ENCODE measurements at regions not wholly inside any gene's neighbourhood (a gene's known extent, or its start where the extent isn't known, plus 50 kb on each side); places are given as distances from the start of the nearest gene placed in this dataset.
"Not testable (repeated sequence)": the region's sequence is repeated elsewhere in the genome, so short reads cannot be mapped to it uniquely, and the experiment has no call there.

DNA sequence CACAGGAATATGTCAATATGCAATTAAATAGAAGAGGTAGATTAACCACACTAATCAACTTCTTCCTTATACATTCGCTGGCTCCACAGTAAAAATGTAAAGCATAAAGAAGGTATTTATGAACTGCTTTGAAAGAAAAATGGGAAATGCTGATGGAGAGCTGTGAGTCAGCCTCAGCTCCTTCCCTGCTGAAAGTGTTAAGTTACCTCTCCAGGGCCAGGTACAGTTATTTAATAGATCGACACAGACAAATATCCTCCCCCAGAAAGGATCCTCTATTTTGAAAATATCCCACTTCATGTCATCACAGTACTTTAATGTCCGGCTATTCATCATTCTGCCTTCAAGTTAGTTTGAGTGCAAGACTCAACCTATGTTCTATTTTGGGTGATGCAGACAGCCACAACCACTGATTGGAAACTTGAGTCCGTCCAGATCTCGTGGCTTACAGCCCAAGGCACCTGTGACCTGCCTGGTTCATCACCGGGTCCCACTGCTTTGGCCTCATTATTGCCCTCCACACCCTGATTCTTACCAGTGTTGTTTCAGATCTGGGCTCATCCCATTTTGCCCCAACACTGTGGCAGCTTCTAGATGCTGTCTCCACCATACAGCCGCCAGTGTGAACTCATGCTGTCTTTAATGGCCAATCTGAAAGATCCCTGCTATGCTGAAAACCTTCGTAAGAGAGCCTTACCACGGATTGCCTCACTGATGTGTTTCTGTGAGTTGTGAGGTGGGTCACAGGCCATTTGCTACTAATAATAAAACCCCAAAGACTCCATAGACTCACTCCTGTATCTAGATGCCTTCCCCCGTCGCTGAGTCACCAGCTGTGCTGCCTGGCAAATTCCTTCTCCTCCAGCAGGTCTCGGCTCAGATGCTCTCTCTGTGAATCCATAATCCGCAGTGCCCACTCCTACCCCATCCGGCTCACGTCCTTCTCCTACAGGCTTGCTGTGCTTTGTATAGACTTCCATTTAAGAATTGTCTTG, 56.2 kb upstream of the DDAH1 start:
- DNase-seq (ENCODE audit: low read depth): peak; percentile 89

DNA sequence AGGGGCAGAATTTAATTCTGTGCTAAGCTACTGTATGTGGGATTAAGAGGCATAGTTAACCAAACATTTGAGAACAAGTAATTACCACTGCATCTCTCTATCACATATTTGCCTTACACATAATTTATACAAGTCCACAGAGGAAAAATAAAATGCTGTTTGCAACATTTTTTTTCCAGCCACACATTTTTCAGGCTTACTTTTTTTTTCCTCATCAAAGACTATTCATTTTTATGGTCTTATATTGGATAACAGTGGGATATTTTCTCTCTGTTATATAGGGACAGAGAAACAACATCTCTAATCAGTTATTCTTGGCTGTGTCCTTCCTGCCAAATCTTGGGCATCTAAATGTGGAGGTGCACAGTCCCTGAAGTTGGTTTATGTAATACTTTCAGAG, 57.5 kb upstream of the DDAH1 start:
- DNase-seq (ENCODE audit: low read depth): not testable (repeated sequence)

DNA sequence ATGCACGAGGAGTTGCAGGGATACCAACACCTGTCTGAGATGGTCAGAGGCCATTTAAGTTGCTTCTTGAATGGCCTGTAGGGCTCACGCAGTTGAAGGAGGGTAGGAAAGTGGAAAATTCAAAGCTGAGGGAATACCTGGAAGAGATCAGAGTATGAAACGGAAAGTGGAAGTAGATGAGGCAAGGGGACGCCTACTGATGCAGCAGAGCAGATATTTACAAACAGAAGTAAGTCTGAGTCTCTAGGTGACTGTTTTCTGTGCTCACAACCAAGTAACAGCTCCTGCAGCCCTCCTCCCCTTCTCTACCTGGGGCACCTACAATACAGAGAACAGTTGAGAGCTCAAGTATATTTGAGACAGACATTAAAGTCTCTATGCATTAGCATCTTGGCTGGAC, 57.5 kb upstream of the CCN1 start:
- DNase-seq (ENCODE audit: low read depth): not testable (repeated sequence)

DNA sequence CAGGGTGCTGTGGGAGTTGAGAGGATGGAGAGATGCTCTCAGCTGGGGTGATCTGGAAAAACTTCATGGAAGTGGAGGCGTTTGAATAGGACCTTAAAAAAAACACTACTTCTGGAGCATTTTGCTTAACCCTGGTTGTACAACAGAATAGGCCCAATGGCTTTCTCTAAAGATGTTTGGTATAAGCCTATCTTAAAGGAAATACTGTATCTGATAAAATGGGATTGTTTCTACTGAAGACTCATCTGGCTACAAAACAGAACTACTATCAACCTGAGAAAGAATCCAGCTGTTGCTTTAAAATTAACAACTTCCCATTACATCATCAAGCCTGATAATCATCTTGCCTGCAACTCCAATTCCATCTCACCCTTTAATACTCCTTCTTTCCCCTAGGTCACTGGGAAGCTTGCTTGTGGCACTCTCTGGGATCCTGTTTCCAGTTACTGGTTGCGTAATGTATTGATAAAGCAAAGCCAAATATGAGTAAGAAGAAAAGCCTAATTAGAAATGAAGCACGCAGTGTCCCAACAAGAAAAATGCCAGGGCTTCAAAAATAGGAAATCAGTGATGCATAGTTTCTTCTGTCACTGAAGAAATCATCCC, 56.2 kb upstream of the CCN1 start:
- DNase-seq (ENCODE audit: low read depth): peak; percentile 35

DNA sequence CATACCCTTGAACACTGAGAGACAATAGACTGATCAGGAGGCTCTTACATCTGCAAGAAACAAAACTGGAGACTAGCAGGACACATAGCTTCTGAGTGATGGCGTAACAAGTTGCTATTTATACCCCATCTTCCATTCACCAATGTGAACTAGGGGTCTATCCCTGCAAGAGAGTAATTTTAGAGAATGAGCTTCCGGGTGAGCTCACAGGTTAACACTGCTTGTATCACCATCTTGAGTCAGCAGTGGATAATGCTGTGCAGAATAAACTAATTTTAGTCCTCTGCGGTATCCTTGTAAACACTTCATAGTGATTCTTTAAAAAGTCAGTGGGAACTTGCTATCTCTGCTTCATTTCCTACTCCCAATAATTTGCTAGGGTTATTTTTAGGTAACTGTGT, 55.0 kb upstream of the CCN1 start:
- peak; percentile 26 for DNase-seq (ENCODE audit: low read depth)

DNA sequence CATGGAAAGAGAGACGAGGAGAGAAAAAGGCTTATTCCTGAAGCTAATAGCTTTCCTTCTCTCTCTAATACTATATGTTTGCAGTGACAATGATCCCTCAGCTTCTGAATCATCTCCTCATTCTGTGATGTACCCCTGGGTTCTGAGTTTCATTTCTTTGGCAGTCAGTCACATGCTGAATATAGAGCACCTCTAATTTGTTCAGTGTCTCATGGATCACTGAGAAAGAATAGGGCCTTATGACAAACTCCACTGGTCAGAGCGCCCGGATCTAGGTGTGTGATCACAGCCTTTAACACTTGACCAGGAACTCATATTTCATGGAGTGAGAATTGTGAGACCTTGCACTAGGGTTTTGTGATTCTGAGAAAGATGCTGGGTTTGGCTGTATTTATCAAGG, 54.3 kb upstream of the CCN1 start:
- peak; percentile 13 for DNase-seq (ENCODE audit: low read depth)

DNA sequence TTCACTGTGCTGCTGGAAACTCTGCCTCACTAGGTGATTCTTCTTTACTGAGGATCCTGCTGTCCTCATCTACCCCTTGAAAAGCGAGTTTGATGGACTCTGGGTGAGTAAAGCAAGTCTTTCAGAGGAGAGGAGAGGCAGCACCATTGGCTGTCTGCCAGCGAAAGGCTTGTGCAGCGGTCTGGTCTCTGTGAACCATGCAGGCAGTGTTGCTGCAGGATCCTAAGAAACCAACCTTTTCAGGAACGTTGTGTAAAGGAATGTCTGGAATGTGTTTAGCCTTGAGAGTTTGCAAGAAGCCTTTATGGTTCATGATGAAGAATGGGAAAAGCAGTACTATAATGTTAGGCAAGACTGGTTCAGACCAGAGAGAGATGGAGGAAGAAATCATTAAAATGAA, 53.4 kb upstream of the CCN1 start:
- peak; percentile 97 for DNase-seq (ENCODE audit: low read depth)
